Calu3 (cell line): ENCODE measurements at regions not wholly inside any gene's neighbourhood (a gene's known extent, or its start where the extent isn't known, plus 50 kb on each side); places are given as distances from the start of the nearest gene placed in this dataset.

ENCODE experiments used
- BruUV-seq: library from RNA; stranded (reverse); fragments of 400-500 nt; replicated peaks from 2 replicates; lab custom pipeline; 2021; lab: Mats Ljungman, UMichigan
- CTCF ChIA-PET: fragments of 300-600 bp; sonication (Branson Sonifier 250); formaldehyde crosslinking; loops from one replicate; lab custom pipeline; 2022; ENCODE audit warnings: antibody characterized with exemption; lab: Charles Lee
- DNase-seq: peaks from one replicate; pipeline ENCODE4 v3.0.0; 2022
- H3K27ac Mint-ChIP-seq: one replicate; pipeline ENCODE4 v1.8.0; 2022; ENCODE audit warnings: mixed read lengths; ENCODE audit not compliant: unreplicated experiment
- H3K27me3 Mint-ChIP-seq: one replicate; pipeline ENCODE4 v1.8.0; 2022; ENCODE audit warnings: mixed read lengths; ENCODE audit not compliant: unreplicated experiment
- H3K36me3 Mint-ChIP-seq: one replicate; pipeline ENCODE4 v1.8.0; 2022; ENCODE audit warnings: mild to moderate bottlenecking, moderate library complexity, mixed read lengths; ENCODE audit not compliant: insufficient read depth, unreplicated experiment
- H3K4me1 Mint-ChIP-seq: one replicate; pipeline ENCODE4 v1.8.0; 2022; ENCODE audit warnings: mild to moderate bottlenecking, low read depth, mixed read lengths; ENCODE audit not compliant: unreplicated experiment
- H3K4me3 Mint-ChIP-seq: one replicate; pipeline ENCODE4 v1.8.0; 2022; ENCODE audit warnings: mild to moderate bottlenecking, low read depth, moderate library complexity, mixed read lengths; ENCODE audit not compliant: unreplicated experiment
- H3K9me3 Mint-ChIP-seq: one replicate; pipeline ENCODE4 v1.8.0; 2022; ENCODE audit warnings: low read depth, mixed read lengths; ENCODE audit not compliant: unreplicated experiment
- CTCF ChIP-seq: fragments of 200-600 bp; IDR thresholded peaks from one replicate; pipeline ENCODE4 v1.8.0; 2022; ENCODE audit warnings: antibody characterized with exemption; ENCODE audit not compliant: unreplicated experiment
- intact Hi-C: fragments of 100-400 bp; cut with micrococcal nuclease; formaldehyde crosslinking; loops from one replicate; pipeline ENCODE4 v1.10.0; 2022; ENCODE audit not compliant: unreplicated experiment

DNA sequence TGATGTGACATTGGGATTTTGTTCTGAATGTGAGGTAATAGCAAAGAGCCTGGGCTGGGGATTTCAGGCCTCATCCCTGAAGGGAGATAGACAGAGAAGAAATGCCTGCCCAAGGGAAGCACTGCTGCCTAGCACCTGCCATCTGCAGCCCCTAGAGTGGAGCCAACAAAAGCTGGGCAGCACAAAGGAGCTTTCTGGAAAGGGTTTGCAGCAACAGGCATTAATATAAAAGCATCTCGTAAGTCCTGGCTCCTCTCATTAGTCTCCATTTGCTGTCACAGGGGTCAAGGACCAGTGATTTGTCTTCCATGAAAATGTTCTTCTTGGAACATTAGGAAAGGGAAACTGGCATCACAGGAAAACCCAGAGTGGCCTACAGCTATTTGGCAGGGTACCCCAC, 157.2 kb upstream of the SLC14A2 start:
- intact Hi-C loops = no loop called here
- H3K4me3 Mint-ChIP-seq = no peak overlapping the region
- no peaks in the 10 kb centered on the region for H3K4me1 Mint-ChIP-seq
- CTCF ChIA-PET = interaction anchor here (1.9 kb wide), 1 partner anchor 11 kb away, joined by 5 read pairs; no protein-coding TSS in a partner anchor
- no peaks in the 10 kb centered on the region for H3K9me3 Mint-ChIP-seq
- DNase-seq = no peak
- no peak for TF ChIP-seq CTCF
- no TSS peak for BruUV-seq
- no peaks in the 10 kb centered on the region for H3K36me3 Mint-ChIP-seq
- H3K27me3 Mint-ChIP-seq = peaks cover 64% of the 10 kb centered on the region
- no peak overlapping the region for H3K27ac Mint-ChIP-seq

GRCh38 chr18:45462179-45462578, 153.1 kb upstream of the SLC14A2 start:
- no peaks in the 10 kb centered on the region for H3K4me1 Mint-ChIP-seq
- H3K4me3 Mint-ChIP-seq = no peak overlapping the region
- TF ChIP-seq CTCF = no peak
- CTCF ChIA-PET = no interaction called here
- peaks cover 51% of the 10 kb centered on the region for H3K27me3 Mint-ChIP-seq
- no peaks in the 10 kb centered on the region for H3K36me3 Mint-ChIP-seq
- no TSS peak for BruUV-seq
- no peak for DNase-seq
- intact Hi-C loops = no loop called here
- H3K27ac Mint-ChIP-seq = no peak overlapping the region
- no peaks in the 10 kb centered on the region for H3K9me3 Mint-ChIP-seq

GRCh38 chr18:45463451-45463850, 151.8 kb upstream of the SLC14A2 start:
- intact Hi-C loops = no loop called here
- no TSS peak for BruUV-seq
- no peaks in the 10 kb centered on the region for H3K36me3 Mint-ChIP-seq
- no peaks in the 10 kb centered on the region for H3K4me1 Mint-ChIP-seq
- CTCF ChIA-PET = no interaction called here
- DNase-seq = no peak
- no peak overlapping the region for H3K27ac Mint-ChIP-seq
- H3K4me3 Mint-ChIP-seq = no peak overlapping the region
- peaks cover 39% of the 10 kb centered on the region for H3K27me3 Mint-ChIP-seq
- TF ChIP-seq CTCF = no peak
- H3K9me3 Mint-ChIP-seq = no peaks in the 10 kb centered on the region

DNA sequence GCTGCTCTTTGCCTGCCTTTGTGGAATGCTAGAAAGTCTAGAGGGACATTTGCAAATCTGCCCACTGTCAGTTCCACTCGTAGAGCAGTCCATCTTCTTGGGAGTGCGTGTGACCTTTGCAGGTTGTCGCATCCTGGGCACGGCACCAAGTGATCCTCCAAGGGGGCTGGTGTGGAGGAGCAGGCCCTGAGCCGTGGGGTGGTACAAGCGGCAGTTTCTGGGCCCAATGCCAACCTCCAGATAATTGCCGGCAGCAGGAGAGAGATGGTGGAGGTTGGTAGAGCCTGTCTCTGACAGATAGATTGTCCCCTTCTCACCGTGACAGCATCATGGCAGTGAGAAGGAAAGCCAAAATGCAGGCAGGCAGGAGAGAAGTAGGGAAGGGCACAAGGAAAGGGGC, 150.7 kb upstream of the SLC14A2 start:
- TF ChIP-seq CTCF = no peak
- intact Hi-C loops = no loop called here
- DNase-seq = no peak
- CTCF ChIA-PET = no interaction called here
- Mint-ChIP-seq H3K4me3 (no peak overlapping the region), H3K9me3 (no peaks in the 10 kb centered on the region), H3K27ac (no peak overlapping the region), H3K27me3 (peaks cover 27% of the 10 kb centered on the region), H3K36me3 (no peaks in the 10 kb centered on the region), H3K4me1 (no peaks in the 10 kb centered on the region)
- no TSS peak for BruUV-seq
